Non-pigmented ciliary epithelial cell (primary cell): ENCODE measurements at regions not wholly inside any gene's neighbourhood (a gene's known extent, or its start where the extent isn't known, plus 50 kb on each side); places are given as distances from the start of the nearest gene placed in this dataset.
"Not testable (repeated sequence)": the region's sequence is repeated elsewhere in the genome, so short reads cannot be mapped to it uniquely, and the experiment has no call there.

Source experiments
- DNase-seq: peaks from one replicate; pipeline ENCODE4 v3.0.0-alpha.2; 2010; ENCODE audit warnings: low read depth

DNA sequence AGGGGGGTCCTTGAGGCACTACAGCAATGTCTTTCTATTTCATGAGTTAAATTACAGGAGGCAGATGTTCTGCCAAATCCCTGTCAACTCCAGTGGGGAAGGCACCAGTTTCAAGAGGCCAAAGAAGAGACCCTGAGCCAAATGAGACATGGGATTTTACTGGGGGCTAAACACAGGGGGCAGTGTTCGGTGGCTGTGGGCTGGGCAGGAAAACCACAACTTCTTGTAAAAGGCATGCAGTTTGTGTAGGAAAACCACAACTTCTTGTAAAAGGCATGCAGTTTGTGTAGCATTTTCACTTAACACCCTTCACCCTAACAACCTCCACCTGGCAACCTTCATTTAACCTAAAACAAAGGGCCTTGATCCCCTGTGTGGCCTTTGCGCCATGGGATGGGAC, 61.0 kb downstream of the POLR2M start:
- no peak for DNase-seq

DNA sequence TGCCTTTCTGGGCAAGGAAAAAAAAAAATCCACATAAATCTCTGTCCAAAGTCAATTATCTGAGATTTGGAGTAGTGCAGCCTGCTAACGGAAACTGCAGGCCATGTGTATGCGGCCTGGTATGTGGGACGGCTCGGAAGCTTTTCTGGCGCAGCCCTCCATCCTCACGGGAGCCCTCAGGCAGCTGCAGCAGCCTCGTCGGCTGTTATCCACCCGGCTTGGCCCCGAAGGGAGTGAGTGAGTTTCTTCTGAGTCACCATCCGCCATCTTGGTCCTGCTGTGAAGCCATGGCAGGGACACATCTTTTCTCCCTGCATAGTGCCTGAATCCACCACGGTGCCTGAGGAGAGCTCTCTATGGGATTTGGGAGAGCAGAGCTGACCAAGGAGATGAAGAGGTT, 62.8 kb downstream of the POLR2M start:
- DNase-seq, result peak; percentile 19

DNA sequence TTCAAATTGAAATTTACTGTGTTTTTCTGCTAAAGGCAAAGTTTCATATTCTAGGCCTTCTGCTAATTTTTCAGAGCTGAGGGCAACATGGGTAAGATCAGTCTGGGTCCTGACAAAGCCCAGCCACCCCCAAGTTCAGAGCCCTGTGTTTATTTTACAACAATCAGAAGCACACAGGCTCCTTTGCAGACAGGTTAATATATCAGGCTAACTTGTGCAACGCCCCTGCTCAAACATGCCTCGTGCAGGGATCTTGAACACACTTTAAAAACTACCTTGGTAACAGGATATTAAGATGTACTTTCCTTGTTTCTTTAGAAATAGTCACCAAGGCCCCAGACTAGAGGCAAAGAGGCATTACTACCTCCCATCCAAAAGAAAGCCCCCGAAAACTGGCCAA, 64.0 kb downstream of the POLR2M start:
- no peak for DNase-seq

DNA sequence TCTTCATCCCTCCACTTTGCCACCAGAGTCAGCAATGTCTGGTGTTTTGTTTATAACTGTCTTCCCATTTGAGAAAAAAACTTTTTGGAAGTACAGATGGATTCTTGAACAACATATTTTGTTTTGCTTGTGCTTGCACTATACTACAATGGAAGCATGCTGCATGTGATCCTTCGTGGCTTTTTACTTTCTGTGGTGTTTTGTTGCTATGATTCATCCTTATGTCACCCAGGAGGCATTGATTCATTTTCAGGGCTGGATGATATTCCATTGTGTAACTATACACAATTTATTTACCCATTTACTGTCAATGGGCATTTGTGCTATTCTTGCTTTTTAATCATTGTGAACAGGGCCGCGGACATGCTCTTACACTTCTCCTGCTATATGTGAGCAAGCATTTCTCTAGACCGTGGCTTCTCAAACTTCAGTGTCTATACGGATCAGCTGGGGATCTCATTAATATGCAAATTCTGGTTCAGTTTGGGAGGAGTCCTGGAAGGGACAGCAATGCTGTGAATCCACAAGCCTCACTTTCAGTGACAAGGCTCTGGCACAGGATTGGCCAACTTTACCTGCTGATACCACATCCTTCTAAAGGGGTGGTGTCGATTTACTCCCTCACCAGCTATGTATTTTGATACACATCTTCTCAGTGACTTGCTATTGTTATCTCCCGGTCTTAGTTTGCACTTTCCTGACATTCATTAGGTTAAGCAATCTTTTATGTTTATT, 65.9 kb downstream of the POLR2M start:
- no peak for DNase-seq

DNA sequence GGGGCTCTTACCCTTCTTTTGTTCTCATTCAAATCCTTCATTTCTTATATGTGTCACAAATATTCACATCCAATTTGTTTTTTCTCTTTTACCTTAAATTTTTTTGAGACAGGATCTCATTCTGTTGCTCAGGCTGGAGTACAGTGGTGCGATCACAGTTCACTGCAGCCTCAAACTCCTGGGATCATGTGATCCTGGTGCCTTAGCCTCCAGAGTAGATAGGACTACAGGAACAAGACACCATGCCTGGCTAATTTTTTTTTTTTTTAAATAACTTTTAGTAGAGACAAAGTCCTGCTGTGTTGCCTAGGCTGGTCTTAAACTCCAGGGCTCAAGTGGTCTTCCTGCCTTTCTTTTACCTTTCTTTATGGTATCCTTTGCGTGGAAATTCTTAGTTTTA, 66.5 kb downstream of the POLR2M start:
- DNase-seq, result no peak

DNA sequence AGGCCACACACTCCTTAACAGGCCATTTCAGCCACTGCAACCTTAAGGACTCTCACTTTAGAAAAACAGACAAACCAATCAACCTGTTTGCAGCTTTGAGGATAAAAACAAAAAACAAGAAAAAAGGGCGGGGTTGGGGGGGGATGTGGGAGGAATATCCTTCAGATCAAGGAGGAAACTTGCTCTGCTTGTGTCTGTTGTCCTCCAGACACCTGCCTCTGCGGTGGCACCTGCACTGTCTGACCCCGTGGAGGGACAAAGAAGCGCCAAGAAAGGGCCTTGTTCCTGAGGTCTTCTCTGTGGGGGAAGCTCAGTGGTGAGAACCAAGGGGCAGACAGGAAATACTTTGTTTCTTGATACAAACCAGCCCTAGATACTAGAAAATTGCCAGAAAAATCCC, 70.5 kb downstream of the POLR2M start:
- no peak for DNase-seq

DNA sequence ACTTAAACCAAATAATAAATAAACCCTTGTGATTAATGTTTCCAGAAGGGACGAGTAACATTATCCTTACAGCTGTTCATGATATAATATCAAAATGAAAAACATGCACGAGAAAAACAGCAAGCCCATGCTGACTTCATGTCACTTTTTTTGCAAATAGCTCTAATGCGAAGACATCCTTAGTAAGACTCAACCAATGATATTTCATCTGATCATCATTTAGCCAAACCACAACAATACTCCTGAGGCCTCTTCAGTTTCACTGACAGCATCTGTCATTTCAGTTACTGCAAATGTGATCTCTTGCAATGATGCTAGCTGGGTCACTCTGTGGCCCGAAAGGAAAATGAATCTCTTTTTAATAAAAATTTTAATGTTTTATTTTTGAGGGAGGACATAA, 74.0 kb downstream of the POLR2M start:
- DNase-seq, result no peak

DNA sequence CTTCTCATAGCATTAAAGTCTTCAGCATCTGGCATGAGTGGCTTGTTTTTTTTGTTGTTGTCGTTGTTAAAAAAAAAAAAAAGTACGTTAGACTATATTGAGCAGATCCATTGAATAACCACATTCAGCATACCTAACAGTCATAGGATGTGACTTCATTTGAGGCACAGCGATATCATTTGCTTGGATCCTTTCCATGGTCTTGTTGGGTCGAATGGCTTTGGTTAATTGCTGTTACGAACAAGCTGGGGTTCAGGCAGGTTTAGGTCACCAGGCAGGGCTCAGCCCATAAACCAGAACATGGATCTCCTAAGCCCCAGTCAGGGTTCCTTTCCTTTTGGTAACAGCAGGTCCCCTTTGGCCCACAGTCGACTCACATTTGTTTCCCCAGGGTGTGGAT, 76.2 kb downstream of the POLR2M start:
- DNase-seq, result no peak

DNA sequence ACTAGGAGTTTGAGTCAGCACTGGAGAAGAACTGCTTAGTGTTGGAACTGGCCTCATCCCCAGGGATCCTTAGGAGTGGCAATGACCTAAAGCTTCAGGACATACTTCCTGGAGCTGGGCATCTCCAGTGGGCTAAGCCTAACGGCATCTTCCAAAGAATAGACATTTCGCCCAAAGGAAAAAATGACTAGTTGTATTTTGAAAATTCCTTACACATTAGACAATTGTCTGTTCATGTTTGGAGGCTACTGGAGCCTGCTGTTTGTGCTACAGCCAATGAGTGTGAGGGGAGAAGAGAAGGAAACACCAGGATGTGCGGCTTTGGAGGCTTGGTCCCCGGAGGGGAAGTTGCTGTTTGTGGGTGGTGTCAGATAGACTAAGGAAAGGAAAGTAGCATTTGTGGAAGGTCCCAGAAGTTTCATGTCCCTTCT, 77.6 kb downstream of the POLR2M start:
- peak; percentile 11 for DNase-seq

DNA sequence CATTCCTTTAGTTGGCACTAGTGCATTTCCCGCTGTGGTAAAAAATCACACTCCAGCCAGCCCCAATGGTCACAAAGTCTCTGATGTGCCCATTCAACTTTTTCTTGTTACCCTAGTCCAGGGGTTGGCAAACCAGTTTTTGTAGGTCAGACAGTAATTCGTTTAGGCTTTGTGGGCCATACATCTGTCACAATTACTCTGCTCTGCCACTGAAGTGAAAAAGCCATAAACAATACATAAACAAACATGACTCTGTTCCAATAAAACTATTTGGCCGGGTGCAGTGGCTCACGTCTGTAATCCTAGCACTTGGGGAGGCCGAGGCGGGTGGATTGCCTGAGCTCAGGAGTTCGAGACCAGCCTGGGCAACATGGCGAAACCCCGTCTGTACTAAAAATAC, 78.5 kb downstream of the POLR2M start:
- no peak for DNase-seq

DNA sequence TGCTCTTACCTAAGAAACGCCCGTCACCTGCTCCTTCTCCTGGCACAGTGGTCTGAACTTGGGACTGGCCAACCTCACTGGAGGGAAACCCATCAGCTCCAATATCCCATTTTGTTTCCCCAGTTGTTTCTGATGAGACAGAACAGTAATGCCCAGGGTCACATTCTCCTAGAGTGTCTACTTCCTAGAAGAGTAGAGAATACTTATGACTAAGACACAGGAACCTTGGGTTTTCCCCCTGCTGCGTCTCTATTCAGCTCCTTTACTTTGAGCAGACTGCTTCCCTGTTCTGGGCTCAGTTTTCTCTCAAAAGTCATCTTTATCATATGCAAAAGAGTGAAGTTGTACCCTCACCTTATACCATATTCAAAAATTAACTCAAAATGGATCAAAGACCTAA, 79.4 kb downstream of the POLR2M start:
- DNase-seq, result no peak

DNA sequence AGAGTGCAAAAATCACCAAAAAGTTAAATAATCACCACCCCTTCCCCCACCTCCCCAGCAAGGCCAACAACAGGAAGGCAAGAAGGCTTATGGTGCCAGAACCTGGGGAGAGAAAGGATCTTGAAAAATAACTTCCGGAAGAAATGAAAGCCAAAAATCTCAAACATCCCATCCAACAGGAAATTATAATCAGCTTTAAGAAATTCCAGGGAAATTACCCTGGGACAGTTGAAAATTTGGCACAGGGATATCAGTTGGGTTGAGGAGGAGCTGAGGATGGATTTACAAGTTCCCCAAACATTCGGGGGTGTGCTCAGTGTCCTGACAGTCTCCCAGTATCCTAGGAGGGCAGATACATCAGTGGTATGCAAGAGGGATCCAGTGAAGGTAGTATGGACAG, 82.7 kb downstream of the POLR2M start:
- no peak for DNase-seq

DNA sequence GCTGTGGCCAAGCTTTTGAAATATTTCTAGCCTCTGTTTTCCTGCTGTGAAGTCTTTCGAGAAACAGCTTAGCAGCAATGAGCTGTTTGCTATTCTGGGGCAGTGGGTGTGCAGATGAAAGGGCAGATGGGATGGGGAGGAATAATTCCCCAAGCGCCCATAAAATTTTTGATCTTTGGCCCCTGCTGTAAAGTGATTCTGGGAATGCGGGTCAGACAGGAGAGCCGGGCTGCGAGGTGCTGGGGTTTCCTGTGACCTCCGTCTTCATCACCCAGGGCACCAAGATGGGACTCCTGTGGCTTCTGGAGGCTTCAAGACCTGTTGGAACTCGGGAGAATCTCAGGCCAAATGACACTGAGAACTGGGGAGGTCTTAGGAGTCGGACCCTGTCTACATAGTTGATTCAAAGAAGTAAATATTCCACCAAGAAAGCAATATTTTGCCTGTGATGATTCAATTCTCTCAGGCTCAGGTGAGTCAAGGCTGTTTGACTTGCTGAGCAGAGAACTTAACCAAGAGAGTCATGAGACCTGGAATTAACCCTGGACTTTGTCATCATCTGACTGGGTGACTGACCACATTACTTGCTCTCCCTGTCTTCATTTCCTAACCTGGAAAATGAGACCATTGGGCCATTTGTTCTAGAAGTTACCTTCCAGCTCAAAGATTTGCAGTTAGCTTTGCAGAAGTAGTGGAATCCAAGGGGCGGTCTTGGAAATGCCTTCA, 86.4 kb downstream of the POLR2M start:
- no peak for DNase-seq

DNA sequence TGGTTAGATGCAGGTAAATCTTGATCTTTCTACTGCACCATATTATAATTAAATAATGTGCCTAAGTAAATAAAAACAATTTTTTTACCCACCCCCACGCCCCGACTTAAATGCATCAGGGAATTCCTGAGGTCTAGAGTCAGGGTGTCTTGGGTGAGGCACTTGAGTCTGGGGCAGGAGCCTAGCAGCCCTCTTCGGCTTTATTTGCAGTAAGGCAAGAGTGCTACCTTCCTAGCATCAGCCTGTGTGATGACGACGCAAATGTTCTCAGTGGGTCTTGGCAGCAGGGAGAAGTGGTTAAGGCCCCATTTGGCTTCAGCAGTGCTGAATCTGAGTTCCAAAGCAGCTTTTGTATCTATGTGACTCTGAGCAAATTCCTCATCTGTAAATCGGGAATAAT, 88.7 kb downstream of the POLR2M start:
- DNase-seq, result no peak

DNA sequence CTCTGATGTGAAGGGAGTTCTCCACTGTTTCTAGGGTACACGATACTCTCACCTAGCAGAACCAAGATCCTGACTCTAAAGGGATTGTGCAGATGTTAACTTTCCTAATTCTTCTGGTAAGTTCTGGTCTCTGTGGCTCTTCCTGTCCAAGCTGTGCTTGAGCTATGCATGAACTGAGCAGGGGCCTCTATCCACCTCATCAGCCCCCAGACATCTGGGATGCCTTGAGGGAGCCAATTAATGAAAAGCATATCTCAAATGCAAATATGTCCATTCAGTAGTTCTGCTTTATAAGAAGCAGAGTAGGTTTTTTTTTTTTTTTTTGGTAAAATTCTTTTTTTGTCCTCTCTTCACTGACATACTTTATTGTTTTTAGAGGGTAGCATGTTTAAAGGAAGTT, 89.6 kb downstream of the POLR2M start:
- no peak for DNase-seq

DNA sequence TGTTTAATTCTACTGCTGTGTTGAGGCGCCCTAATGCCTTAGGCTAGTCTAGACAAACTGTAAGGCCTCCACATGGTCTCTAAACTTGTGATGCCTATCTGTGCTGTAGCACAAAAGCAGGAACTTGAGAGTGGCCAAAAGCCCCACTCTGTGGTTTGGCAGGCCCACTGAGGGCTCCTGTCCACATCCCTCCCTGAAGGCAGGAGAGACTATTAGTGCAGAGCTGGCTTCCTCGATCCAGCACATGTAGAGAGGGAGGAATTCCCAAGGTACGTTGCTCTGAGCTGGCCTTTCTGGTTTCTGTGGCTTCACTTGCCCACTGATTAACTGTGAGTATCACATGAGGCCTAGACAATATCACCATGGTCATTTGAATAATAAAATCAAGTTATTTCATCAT, 90.6 kb downstream of the POLR2M start:
- no peak for DNase-seq

DNA sequence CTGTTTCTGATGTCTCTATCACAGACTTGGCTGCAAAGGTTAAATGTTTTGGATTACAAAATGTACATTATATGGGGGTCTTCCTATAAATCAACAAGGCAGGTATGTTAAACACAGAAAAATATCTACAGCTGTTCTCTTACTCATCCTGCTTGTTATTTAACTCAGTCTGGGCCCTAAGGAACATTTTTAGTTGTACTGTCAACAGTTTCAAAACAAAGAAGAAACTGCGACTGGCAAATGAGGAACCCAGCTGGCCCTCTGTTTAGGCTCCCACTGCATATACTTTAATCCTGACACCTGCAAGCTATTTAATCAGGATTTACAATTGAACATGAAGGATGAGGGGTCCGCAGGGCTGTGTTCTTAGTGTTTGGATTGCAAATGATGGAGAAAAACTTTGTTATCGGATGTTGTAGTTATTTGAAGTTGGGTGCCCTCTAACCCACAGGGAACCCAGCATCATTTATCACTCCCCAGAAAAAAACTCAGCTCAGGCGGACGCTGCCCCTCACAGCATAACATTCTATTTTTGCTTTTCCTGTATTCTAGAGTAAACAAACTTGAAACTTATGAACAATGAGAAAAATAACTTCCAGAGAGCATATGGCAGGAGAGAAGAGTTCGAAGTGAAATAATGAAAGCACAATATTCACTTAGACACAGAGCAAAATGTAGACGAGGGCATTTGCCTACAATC, 91.2 kb downstream of the POLR2M start:
- DNase-seq, result no peak

DNA sequence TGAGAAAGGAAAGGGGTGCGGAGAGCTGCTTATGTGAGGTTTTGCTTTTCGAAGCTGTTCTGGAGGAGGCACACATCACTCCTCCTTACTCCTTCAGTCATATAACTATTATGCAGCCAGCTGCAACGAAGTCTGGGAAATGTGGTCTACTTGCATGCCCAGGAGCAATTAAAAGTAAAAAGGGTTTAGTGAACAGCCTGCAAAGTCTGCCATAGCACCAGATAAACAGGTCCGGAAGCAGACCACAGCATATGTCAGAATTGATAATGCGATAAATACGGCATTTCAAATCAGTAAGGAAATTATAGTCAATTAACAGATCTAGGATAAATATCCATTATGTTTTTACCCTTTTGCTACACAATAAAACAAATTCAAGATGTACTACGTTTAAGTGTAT, 99.5 kb downstream of the POLR2M start:
- DNase-seq, result no peak

DNA sequence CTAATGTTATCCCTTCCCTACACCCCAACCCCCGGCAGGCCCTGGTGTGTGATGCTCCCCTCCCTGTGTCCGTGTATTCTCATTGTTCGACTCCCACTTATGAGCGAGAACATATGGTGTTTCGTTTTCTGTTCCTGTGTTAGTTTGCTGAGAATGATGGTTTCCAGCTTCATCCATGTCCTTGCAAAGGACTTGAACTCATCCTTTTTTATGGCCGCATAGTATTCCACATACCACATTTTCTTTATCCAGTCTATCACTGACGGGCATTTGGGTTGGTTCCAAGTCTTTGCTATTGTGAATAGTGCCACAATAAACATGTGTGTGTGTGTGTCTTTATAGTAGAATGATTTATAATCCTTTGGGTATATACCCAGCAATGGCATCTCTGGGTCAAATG, 102.8 kb downstream of the POLR2M start:
- DNase-seq, result not testable (repeated sequence)

DNA sequence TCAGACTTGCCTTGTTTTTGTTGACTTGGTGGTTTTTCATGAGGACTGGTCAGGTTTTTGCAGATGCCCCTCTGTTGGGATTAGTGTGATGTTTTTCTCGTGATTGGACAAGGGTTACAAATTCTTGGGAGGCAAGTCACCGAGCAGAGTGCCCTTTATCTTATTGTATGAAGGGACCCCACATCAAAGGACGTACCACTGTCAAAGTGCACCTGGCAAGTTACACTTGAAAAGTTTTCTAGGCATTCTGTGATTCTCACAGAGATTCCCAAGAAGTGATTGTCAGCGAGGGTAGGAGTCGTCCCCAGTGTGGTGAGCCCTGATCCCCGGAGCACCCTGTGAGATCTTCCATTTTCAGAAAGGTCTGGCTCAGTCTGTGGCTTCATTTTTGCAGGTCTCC, 110.1 kb downstream of the POLR2M start:
- DNase-seq, result no peak

DNA sequence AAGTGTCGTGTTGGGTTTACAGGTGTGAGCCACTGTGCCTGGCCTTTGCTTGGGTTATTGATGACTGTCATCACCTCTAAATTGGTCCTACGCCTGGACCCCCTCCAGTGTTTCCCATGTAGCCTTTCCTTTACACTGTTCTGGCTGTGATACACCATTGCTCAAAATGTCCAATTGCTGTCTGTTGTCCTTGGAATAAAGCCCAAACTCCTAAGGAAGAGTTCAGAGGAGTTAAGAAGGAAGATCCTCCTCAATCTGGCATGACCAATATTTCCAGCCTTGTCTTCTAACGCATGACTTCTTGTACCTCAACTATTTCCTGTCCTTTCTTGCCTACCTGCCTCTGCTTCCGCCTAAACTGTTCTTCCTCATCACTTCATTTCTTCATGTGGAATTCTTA, 113.1 kb downstream of the POLR2M start:
- no peak for DNase-seq

DNA sequence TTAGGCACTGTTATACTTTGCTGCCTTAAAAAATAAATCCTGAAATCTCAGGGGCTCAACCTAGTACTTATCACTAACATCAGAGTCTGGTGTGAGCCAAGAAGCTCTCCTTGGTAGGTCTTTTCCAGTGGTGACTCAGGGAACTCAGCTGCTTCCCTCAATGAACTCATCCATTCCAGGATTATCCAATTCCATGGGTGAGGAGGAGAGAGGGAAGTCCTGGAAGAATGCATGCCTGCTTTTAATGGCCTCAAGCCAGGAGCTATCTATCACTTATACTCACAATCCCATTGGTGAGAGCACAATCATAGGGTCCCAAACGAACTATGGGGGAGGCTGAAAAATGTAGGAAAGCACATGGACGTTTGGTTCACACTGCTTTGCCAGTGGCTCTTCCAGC, 113.6 kb downstream of the POLR2M start:
- DNase-seq, result peak; percentile 18

DNA sequence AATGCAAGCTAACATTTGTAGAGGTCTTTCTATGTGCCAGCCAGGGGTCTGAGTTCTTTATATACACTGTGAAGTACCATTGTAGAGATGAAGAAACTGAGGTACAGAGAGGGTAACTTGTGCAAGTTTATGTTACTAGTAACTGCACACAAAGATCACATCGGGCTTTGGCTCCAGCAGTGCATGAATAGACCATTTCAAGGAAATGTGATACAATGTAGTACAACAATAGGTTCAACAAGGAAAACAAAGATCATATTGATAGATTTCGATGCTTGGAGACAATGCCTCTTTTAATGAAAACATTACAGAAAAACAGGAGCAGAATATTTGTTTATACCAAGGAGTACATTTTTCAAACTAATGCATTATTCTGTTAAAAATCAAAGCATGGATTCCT, 115.3 kb downstream of the POLR2M start:
- DNase-seq, result no peak
